BLaER1 treated with 17β-estradiol and CSF1 and Interleukin-3, amounts not matched to agents 10 nM and 100 nM (cell line): ENCODE measurements at regions not wholly inside any gene's neighbourhood (a gene's known extent, or its start where the extent isn't known, plus 50 kb on each side); places are given as distances from the start of the nearest gene placed in this dataset.

Experiments used
- H3K27ac ChIP-seq, 11 experiments: shearing (Covaris generic); formaldehyde crosslinking; 2 replicates each; pipeline ENCODE4 v1.8.1; 2022
- H3K27me3 ChIP-seq, 11 experiments: shearing (Covaris generic); formaldehyde crosslinking; 2 replicates each; pipeline ENCODE4 v1.8.1; 2022
- H3K36me3 ChIP-seq, 11 experiments: shearing (Covaris generic); formaldehyde crosslinking; 2 replicates each; pipeline ENCODE4 v1.8.1; 2022
- H3K4me1 ChIP-seq, 10 experiments: shearing (Covaris generic); formaldehyde crosslinking; 2 replicates each; pipeline ENCODE4 v1.8.1; 2022
- H3K4me2 ChIP-seq, 11 experiments: shearing (Covaris generic); formaldehyde crosslinking; 2 replicates each; pipeline ENCODE4 v1.8.1; 2022
- H3K4me3 ChIP-seq, 10 experiments: shearing (Covaris generic); formaldehyde crosslinking; 2 replicates each; pipeline ENCODE4 v1.8.1; 2022
- H3K9ac ChIP-seq, 11 experiments: shearing (Covaris generic); formaldehyde crosslinking; 2 replicates each; pipeline ENCODE4 v1.8.1; 2022
- H3K9me3 ChIP-seq, 11 experiments: shearing (Covaris generic); formaldehyde crosslinking; replicated peaks in 1 of 11; 2 replicates each; pipeline ENCODE4 v1.8.1; 2022
- H4K20me1 ChIP-seq, 11 experiments: shearing (Covaris generic); formaldehyde crosslinking; 2 replicates each; pipeline ENCODE4 v1.8.1; 2022
- Cebpa-rat ChIP-seq, 11 experiments: shearing (Covaris generic); IDR thresholded peaks; 2 replicates each; pipeline ENCODE4 v1.8.1; 2022

DNA sequence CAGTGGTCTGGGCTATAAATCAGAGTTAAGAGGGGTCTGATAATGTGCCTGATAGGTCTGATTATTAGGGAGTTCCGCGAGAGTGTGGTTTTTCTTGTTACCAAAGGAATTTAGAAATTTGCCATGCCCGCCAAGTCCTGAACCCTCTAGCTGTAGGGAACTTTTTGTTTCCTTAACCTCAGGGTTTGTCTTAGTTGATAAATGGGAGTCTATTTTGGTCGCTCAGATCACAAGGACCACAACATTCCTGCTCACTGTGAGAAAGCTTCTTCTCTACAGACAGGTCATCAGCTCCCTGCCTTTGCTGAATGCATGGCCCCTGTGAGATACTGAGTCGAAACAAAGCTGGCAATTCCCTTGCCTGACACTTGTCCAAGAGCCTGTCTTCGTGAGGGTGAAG is 497.8 kb downstream of the HS3ST4 start:
- H3K9ac ChIP-seq = no peak overlapping the region
- H3K36me3 ChIP-seq = no peaks in the 10 kb centered on the region
- H3K27me3 ChIP-seq = no peaks in the 10 kb centered on the region
- TF ChIP-seq Cebpa-rat (IDR thresholded peaks at IDR 0.05) = no peak
- H3K9me3 ChIP-seq = no peaks in the 10 kb centered on the region; a peak in 1 of 22 replicates
- no peak overlapping the region for H3K27ac ChIP-seq
- H3K4me1 ChIP-seq = peaks cover 0 to 2% (median 1%) of the 10 kb centered on the region in 10 experiments; a peak in 9 of 20 replicates
- H4K20me1 ChIP-seq = no peaks in the 10 kb centered on the region
- H3K4me2 ChIP-seq = no peak overlapping the region
- no peak overlapping the region for H3K4me3 ChIP-seq

DNA sequence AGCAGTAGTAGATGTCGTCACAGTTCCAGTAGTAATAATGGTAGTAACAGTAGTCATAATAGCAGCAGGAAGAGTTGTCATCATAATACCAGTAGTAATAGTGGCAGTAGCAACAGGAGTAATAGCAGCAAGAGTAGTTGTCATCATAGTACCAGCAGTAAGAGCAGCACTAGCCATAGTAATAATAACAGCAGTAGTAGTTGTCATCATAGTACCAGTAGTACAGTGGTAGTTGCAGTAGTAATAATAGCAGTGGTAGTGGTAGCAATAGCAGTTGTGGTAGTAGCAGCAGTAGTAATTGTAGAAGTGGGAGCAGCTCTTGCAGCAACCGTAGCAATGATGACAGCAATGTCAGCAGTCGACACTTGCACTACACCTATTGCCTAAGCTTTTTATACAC is 502.8 kb downstream of the HS3ST4 start:
- no peak overlapping the region for H3K27ac ChIP-seq
- H3K27me3 ChIP-seq = no peaks in the 10 kb centered on the region
- peaks cover 0 to 38% (median 26%) of the 10 kb centered on the region in 10 experiments; a peak in 15 of 20 replicates for H3K4me1 ChIP-seq
- no peak overlapping the region for H3K9ac ChIP-seq
- no peaks in the 10 kb centered on the region for H3K36me3 ChIP-seq
- no peaks in the 10 kb centered on the region for H4K20me1 ChIP-seq
- H3K4me2 ChIP-seq = peak overlapping the region in 8 of 11 experiments; percentile 18 to 62 (median 35); a peak in 11 of 22 replicates
- no peaks in the 10 kb centered on the region; a peak in 1 of 22 replicates for H3K9me3 ChIP-seq
- no peak for TF ChIP-seq Cebpa-rat (IDR thresholded peaks at IDR 0.05)
- no peak overlapping the region for H3K4me3 ChIP-seq

DNA sequence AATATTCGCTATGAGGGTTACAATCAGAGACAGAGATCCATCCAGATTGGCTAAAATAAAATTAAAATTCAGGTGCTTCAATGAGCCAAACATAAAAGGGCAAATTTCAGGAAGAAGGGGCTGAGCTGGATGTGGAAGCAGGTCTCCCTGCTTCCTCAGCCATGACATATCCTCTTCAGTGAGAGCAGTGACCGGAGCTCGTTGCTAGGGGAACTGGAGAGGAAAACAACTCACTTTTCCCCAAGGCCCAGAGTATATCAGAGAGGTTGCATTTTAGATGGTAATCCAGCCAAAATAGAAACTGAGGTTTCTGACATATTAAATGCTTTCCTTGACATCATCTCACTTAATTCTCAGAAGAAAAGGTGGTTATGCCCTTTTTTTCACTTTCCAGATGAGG is 503.5 kb downstream of the HS3ST4 start:
- peaks cover 0 to 38% (median 26%) of the 10 kb centered on the region in 10 experiments; a peak in 15 of 20 replicates for H3K4me1 ChIP-seq
- H3K9ac ChIP-seq = no peak overlapping the region
- H3K4me2 ChIP-seq = peak overlapping the region in 8 of 11 experiments; percentile 18 to 62 (median 35); a peak in 15 of 22 replicates
- H3K4me3 ChIP-seq = no peak overlapping the region
- H3K9me3 ChIP-seq = no peaks in the 10 kb centered on the region; a peak in 1 of 22 replicates
- no peaks in the 10 kb centered on the region for H3K36me3 ChIP-seq
- H4K20me1 ChIP-seq = no peaks in the 10 kb centered on the region
- no peak for TF ChIP-seq Cebpa-rat (IDR thresholded peaks at IDR 0.05)
- no peaks in the 10 kb centered on the region for H3K27me3 ChIP-seq
- peak overlapping the region in 2 of 11 experiments; percentile 19 to 21; a peak in 3 of 22 replicates for H3K27ac ChIP-seq

DNA sequence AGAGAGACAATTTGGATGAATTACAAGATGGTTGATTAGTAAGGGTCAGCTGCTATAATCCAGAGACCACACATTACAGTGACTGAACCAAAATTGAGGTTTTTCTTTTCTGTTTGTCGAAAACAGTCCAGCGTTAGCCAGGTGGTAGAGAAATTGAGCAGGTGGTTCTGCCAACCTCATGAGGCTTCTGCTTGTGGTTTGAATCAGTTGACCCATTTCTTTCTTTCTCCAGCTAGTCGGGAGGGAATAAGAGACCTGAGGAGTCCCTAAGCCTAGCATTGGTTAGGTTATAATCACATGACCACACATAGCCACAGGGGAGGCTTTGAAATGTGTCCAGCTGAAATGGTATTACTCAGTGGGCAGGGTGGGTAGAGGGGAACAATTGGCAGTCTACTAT is 504.6 kb downstream of the HS3ST4 start:
- no peaks in the 10 kb centered on the region for H3K36me3 ChIP-seq
- H3K27me3 ChIP-seq = no peaks in the 10 kb centered on the region
- no peaks in the 10 kb centered on the region; a peak in 1 of 22 replicates for H3K9me3 ChIP-seq
- peak overlapping the region in 8 of 11 experiments; percentile 13 to 62 (median 35); a peak in 15 of 22 replicates for H3K4me2 ChIP-seq
- no peak for TF ChIP-seq Cebpa-rat (IDR thresholded peaks at IDR 0.05)
- H3K4me3 ChIP-seq = no peak overlapping the region
- no peak overlapping the region for H3K9ac ChIP-seq
- peaks cover 0 to 38% (median 26%) of the 10 kb centered on the region in 10 experiments; a peak in 15 of 20 replicates for H3K4me1 ChIP-seq
- H3K27ac ChIP-seq = no peak overlapping the region
- H4K20me1 ChIP-seq = no peaks in the 10 kb centered on the region

DNA sequence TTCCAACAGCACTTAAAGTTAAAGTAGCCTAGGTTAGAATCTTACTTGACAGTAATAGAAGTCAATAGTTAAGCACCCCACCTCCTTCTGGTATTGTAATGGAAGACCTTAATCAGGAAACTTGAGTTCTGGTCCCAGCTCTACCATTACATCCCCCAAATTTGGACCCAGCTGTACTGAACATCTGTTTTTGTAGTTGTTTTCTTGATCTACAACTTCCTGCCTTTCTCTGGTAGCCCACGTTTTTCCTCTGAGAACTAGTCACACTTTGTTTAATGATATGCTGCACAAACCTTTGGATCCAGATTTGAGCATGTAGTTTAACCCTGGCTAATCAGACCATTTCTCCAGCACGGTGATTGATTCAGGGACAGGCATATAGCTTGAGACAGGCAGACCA is 505.0 kb downstream of the HS3ST4 start:
- H3K36me3 ChIP-seq = no peaks in the 10 kb centered on the region
- TF ChIP-seq Cebpa-rat (IDR thresholded peaks at IDR 0.05) = no peak
- H3K27ac ChIP-seq = no peak overlapping the region

DNA sequence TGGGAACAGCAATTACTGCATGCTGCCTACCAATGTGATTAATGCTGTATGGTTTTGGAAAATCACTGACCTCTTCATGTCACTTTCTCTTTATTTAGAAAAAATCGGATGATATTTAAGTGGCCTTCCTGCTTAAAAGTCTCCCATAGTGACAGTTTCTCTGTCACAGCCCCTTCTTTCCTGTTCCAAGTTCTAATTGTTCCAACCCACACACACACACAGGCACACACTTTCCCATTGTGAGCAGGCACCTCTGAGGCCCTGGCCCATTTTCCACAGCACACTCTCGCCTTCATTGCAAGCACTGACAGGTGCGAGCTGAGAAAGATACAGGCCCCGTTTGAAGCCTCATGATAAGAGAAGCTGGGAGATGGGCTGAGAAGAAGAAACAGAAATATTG is 505.9 kb downstream of the HS3ST4 start:
- Histone ChIP-seq H3K4me3 (no peak overlapping the region), H3K27ac (no peak overlapping the region), H3K9ac (no peak overlapping the region), H3K4me1 (peaks cover 0 to 38% (median 26%) of the 10 kb centered on the region in 10 experiments; a peak in 15 of 20 replicates), H3K4me2 (no peak overlapping the region), H3K27me3 (no peaks in the 10 kb centered on the region), H4K20me1 (no peaks in the 10 kb centered on the region), H3K9me3 (no peaks in the 10 kb centered on the region; a peak in 1 of 22 replicates), H3K36me3 (no peaks in the 10 kb centered on the region)
- TF ChIP-seq Cebpa-rat (IDR thresholded peaks at IDR 0.05) = no peak

More for the DNA sequence above, 505.0 kb downstream of the HS3ST4 start:
- Histone ChIP-seq H3K4me3 (no peak overlapping the region), H3K4me2 (peak overlapping the region in 8 of 11 experiments; percentile 13 to 62 (median 35); a peak in 14 of 22 replicates), H4K20me1 (no peaks in the 10 kb centered on the region), H3K27me3 (no peaks in the 10 kb centered on the region), H3K9ac (no peak overlapping the region), H3K9me3 (no peaks in the 10 kb centered on the region; a peak in 1 of 22 replicates), H3K4me1 (peaks cover 0 to 38% (median 26%) of the 10 kb centered on the region in 10 experiments; a peak in 15 of 20 replicates)

DNA sequence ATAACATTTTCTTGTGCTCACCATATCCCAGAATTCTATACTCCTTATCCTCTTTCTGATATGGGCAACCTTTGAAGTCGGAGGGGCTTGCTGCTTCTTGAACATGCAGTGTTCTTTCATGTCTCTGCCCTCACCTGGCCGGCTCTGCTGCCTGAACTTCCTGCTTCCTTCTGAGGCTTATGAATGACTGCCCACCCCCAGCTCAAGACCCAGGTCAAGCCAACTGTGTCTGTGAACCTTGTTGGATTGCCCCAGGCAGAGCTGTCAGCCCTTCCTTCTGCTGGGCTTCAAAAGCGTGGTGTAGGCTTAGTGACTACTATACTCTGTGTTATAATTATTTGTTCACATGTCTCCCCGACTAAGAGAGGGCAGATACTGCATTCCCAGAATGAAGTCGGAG is 506.5 kb downstream of the HS3ST4 start:
- Histone ChIP-seq H3K36me3 (no peaks in the 10 kb centered on the region), H3K4me1 (peaks cover 0 to 38% (median 26%) of the 10 kb centered on the region in 10 experiments; a peak in 15 of 20 replicates), H4K20me1 (no peaks in the 10 kb centered on the region)

DNA sequence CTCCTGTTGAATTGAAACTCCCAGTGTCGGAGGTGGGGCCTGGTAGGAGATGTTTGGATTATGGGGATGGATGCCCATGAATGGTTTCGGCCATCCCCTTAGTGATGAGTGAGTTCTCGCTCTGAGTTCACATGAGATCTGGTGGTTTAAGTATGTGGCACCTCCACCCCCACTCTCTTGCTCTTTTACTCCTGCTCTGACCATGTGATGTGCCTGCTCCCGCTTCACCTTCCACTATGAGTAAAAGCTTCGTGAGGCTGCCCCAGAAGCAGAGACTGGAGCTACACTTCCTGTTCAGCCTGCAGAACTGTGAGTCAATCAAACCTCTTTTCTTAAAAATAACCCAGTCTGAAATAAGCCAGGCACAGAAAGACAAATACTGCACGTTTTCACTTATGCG is 512.4 kb downstream of the HS3ST4 start:
- Histone ChIP-seq H3K4me1 (no peaks in the 10 kb centered on the region), H4K20me1 (no peaks in the 10 kb centered on the region), H3K4me2 (no peak overlapping the region), H3K27me3 (no peaks in the 10 kb centered on the region), H3K9me3 (peaks cover 0 to 8% (median 6%) of the 10 kb centered on the region in 11 experiments; a peak in 9 of 22 replicates), H3K4me3 (no peak overlapping the region), H3K36me3 (no peaks in the 10 kb centered on the region), H3K9ac (no peak overlapping the region), H3K27ac (no peak overlapping the region)
- TF ChIP-seq Cebpa-rat (IDR thresholded peaks at IDR 0.05) = no peak

More for the DNA sequence above, 506.5 kb downstream of the HS3ST4 start:
- H3K27ac ChIP-seq = no peak overlapping the region
- no peaks in the 10 kb centered on the region for H3K27me3 ChIP-seq
- no peak overlapping the region for H3K9ac ChIP-seq
- TF ChIP-seq Cebpa-rat (IDR thresholded peaks at IDR 0.05) = no peak
- H3K4me2 ChIP-seq = peak overlapping the region in 1 of 11 experiments; percentile 14; a peak in 1 of 22 replicates
- H3K4me3 ChIP-seq = no peak overlapping the region
- no peaks in the 10 kb centered on the region; a peak in 1 of 22 replicates for H3K9me3 ChIP-seq

DNA sequence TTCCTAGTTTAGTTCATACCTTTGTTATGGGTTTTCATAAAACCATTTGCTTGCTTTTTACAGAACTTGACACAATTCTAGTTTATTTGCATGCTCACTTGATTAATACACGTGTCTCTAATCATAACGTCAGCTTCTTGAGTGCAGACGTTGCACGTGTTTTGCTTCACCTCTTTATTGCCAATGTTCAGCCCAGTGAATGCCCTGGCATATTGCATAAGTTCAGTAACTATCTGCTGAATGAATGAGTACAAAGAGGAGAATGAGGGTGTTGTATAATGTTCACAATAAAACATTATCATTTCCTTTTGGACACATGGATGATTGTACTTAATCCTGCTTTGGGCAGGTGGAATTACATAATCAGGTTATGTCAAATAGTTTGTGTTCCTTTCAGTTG is 519.8 kb downstream of the HS3ST4 start:
- peaks cover 0 to 13% (median 6%) of the 10 kb centered on the region in 11 experiments; a peak in 10 of 22 replicates for H3K9me3 ChIP-seq
- TF ChIP-seq Cebpa-rat (IDR thresholded peaks at IDR 0.05) = peak in 5 of 11 experiments; percentile 12 to 62 (median 26); a peak in 2 of 22 replicates
- no peak overlapping the region for H3K9ac ChIP-seq
- no peak overlapping the region for H3K27ac ChIP-seq
- H3K36me3 ChIP-seq = no peaks in the 10 kb centered on the region
- H4K20me1 ChIP-seq = no peaks in the 10 kb centered on the region
- H3K4me2 ChIP-seq = no peak overlapping the region
- no peak overlapping the region for H3K4me3 ChIP-seq
- no peaks in the 10 kb centered on the region for H3K4me1 ChIP-seq
- no peaks in the 10 kb centered on the region for H3K27me3 ChIP-seq

DNA sequence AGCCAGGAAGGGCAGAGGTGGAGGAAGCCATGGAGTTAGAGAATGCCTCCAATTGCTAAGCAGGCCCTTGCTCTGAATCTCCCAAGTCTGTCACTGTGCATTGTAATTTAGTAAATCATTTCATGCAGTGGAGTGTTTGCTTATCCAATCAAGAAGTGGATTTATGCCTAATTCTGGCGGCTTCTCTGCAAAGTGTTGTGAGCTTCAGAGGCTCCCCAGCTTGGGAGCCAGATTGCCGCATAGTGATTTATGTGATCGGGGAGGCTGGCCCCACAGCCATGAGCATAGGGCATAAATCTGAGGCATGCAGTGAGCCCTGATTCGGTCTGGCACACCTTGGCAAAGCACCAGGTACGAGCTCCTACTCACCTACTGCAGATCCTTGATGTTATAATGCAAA is 520.8 kb downstream of the HS3ST4 start:
- Histone ChIP-seq H3K9me3 (peaks cover 0 to 13% (median 6%) of the 10 kb centered on the region in 11 experiments; a peak in 10 of 22 replicates), H4K20me1 (no peaks in the 10 kb centered on the region)
- TF ChIP-seq Cebpa-rat (IDR thresholded peaks at IDR 0.05) = no peak

More for the DNA sequence above, 520.8 kb downstream of the HS3ST4 start:
- Histone ChIP-seq H3K4me2 (no peak overlapping the region), H3K9ac (no peak overlapping the region), H3K4me1 (no peaks in the 10 kb centered on the region), H3K27ac (no peak overlapping the region), H3K36me3 (no peaks in the 10 kb centered on the region), H3K27me3 (no peaks in the 10 kb centered on the region), H3K4me3 (no peak overlapping the region)
